Ectodermal cell (in vitro differentiated cells): ENCODE measurements at regions not wholly inside any gene's neighbourhood (a gene's known extent, or its start where the extent isn't known, plus 50 kb on each side); places are given as distances from the start of the nearest gene placed in this dataset.

Experiments
- H3K27ac ChIP-seq: 2 replicates; pipeline ENCODE4 v1.7.0; 2013; ENCODE audit warnings: mild to moderate bottlenecking, low read depth, low read length; ENCODE audit not compliant: insufficient read depth, poor library complexity, severe bottlenecking
- H3K27me3 ChIP-seq: 2 replicates; pipeline ENCODE4 v1.7.0; 2013; ENCODE audit warnings: mild to moderate bottlenecking, low read length; ENCODE audit not compliant: insufficient read depth, control insufficient read depth, poor library complexity, severe bottlenecking
- H3K36me3 ChIP-seq: one replicate; pipeline ENCODE4 v1.7.0; 2013; ENCODE audit warnings: low read length; ENCODE audit not compliant: control insufficient read depth, insufficient read depth
- H3K4me1 ChIP-seq: one replicate; pipeline ENCODE4 v1.7.0; 2013; ENCODE audit warnings: low read length; ENCODE audit not compliant: control insufficient read depth, insufficient read depth
- H3K4me3 ChIP-seq: 2 replicates; pipeline ENCODE4 v1.7.0; 2013; ENCODE audit warnings: low read depth, low read length, control low read depth; ENCODE audit not compliant: insufficient read depth
- H3K9me3 ChIP-seq: 2 replicates; pipeline ENCODE4 v1.7.0; 2013; ENCODE audit warnings: mild to moderate bottlenecking, low read length, moderate library complexity; ENCODE audit not compliant: control insufficient read depth
- WGBS, 2 experiments: methylation state at CpG; one replicate each; pipeline ENCODE4 v1.1.7; 2013; ENCODE audit warnings: missing lambda C conversion rate in 2 of 2; 5-methylcytosine and 5-hydroxymethylcytosine counted together

- no peak overlapping the region for H3K4me3 ChIP-seq
- no peaks in the 10 kb centered on the region for H3K36me3 ChIP-seq
- no peaks in the 10 kb centered on the region for H3K9me3 ChIP-seq
- H3K27me3 ChIP-seq: peaks cover 12% of the 10 kb centered on the region
- no peaks in the 10 kb centered on the region for H3K4me1 ChIP-seq
- no peak overlapping the region for H3K27ac ChIP-seq
- 89 to 91% methylated on average over 9 of the region's 9 CpGs for WGBS, 2 experiments
Measured at GRCh38 chr13:50236898-50237318, 221.7 kb downstream of the KCNRG start.

DNA sequence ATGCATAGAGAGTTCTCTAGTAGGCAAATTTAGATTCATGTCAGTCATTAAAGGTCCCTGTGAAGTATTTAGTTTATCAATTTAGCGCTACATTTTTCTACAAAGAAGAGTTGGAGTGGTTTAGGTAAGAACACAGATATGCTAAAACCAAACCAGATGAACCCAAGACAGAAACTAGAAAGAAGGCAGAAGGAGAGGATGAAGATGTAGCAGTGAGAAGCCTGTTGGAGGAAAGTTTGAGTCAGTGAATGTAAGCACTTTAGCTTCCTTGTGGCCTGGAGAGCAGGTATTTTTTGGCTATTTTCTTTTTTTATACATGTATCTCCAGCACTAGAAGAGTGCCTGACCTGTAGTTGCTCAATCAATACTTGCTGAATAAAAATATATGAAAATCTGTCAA lies 223.7 kb downstream of the KCNRG start:
- peaks cover 12% of the 10 kb centered on the region for H3K27me3 ChIP-seq
- H3K27ac ChIP-seq: no peak overlapping the region
- no peaks in the 10 kb centered on the region for H3K9me3 ChIP-seq
- 100% methylated on average over 1 of the region's 1 CpG for WGBS, 2 experiments
- H3K4me3 ChIP-seq: no peak overlapping the region
- no peaks in the 10 kb centered on the region for H3K4me1 ChIP-seq
- H3K36me3 ChIP-seq: no peaks in the 10 kb centered on the region

- 80 to 89% methylated on average over 4 of the region's 4 CpGs for WGBS, 2 experiments
- H3K4me3 ChIP-seq: no peak overlapping the region
- no peaks in the 10 kb centered on the region for H3K9me3 ChIP-seq
Measured at GRCh38 chr13:50241479-50241878, 226.2 kb downstream of the KCNRG start.

DNA sequence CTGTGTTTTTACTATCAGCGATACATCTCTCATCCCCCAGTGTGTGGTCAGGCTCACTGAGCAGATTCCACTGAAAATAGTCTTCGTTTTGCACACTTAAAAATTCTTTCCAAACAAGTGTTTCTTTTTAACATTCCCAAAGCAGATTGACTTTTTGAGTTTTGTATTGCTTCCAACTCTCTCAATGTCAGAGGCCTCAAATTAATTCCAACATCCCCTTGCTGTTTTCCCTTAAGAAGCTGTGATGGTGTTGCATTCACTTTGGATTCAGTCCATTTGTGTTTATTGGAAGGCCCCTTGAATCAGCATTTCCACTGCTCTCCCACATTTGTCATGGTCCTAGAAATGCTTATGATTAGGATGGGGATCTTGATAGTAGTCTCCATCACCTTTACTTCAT lies 228.7 kb downstream of the KCNRG start:
- Histone ChIP-seq H3K27me3 (peaks cover 1% of the 10 kb centered on the region), H3K4me3 (no peak overlapping the region), H3K27ac (no peak overlapping the region), H3K4me1 (no peaks in the 10 kb centered on the region), H3K9me3 (no peaks in the 10 kb centered on the region), H3K36me3 (no peaks in the 10 kb centered on the region)
- WGBS, 2 experiments: 94 to 99% methylated on average over 2 of the region's 2 CpGs

More at GRCh38 chr13:50241479-50241878, 226.2 kb downstream of the KCNRG start:
- peaks cover 6% of the 10 kb centered on the region for H3K27me3 ChIP-seq
- no peaks in the 10 kb centered on the region for H3K4me1 ChIP-seq
- no peaks in the 10 kb centered on the region for H3K36me3 ChIP-seq
- H3K27ac ChIP-seq: no peak overlapping the region

DNA sequence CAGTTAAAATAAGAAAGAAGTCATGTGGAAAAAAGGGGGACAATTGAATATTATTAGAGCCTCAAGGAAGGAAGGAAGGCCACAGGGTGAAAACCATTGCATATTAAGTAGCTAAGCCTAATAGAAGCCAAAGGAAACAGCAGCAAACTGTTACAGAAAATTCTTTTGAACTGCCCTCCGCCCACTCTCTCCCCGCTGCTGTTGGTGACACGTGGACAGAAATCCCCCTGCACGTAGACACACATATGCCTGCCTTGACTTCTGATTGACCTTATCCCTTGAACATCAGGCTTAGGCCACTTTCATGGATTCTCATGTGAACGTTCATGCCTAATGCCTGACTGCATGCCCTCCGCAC lies 229.1 kb downstream of the KCNRG start:
- Histone ChIP-seq H3K36me3 (no peaks in the 10 kb centered on the region), H3K9me3 (no peaks in the 10 kb centered on the region), H3K27ac (no peak overlapping the region), H3K27me3 (no peaks in the 10 kb centered on the region), H3K4me3 (no peak overlapping the region), H3K4me1 (no peaks in the 10 kb centered on the region)
- 81 to 86% methylated on average over 6 of the region's 6 CpGs for WGBS, 2 experiments

- Histone ChIP-seq H3K4me1 (no peaks in the 10 kb centered on the region), H3K27me3 (no peaks in the 10 kb centered on the region), H3K27ac (no peak overlapping the region), H3K4me3 (no peak overlapping the region), H3K36me3 (no peaks in the 10 kb centered on the region), H3K9me3 (no peaks in the 10 kb centered on the region)
- 86 to 87% methylated on average over 7 of the region's 7 CpGs for WGBS, 2 experiments
Measured at GRCh38 chr13:50244713-50245574, 229.7 kb downstream of the KCNRG start.

DNA sequence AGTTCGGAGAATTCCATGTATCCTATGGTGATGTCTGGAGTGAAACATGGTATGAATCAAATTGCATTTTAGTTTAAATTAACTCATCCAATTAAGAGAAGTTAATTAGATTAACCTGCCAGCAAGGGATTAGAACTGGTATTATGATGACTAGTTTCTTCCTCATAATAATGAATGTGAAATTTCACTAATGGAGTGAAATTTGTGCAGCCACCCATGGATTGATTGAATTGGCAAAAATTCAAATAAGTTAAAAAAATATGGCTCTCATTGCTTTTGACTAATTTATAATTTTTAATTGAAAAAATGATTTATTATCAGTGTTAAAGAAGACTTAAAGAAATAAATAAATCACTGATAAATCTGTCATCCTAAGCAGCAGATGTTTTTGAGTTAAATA lies 232.0 kb downstream of the KCNRG start:
- no peak overlapping the region for H3K27ac ChIP-seq
- 94 to 100% methylated on average over 1 of the region's 1 CpG for WGBS, 2 experiments

DNA sequence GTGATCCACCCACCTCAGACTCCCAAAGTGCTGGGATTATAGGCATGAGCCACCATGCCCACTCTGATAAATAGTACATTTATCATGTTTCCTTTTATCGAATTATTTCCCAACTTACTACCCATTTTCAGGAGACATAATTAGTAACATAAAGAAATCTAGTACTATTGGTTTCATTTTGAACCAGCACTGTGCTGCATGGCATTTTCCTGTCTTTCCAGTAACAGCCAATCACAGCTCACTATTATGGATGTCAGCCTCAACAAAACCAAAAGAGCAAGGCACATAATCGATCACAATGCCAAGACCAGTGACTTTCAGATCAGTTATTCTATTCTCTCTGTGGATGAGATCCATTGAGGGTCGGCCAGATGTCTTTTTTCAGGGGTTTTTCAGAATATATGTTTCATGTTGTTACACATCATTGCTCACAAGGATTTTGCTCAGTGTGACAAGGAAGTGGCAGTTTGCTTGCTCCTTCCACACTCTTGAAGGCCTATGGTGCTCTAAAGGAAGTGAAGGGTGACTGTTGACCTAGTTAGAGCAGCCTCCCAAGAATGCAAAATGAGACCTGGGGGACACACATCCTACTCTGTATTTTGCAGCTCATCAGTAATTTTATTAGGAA lies 233.4 kb downstream of the KCNRG start:
- H3K27me3 ChIP-seq: no peaks in the 10 kb centered on the region
- H3K9me3 ChIP-seq: no peaks in the 10 kb centered on the region
- no peak overlapping the region for H3K27ac ChIP-seq
- WGBS, 2 experiments: 94% methylated on average over 3 of the region's 3 CpGs
- H3K4me1 ChIP-seq: no peaks in the 10 kb centered on the region
- no peaks in the 10 kb centered on the region for H3K36me3 ChIP-seq
- no peak overlapping the region for H3K4me3 ChIP-seq

More for the DNA sequence above, 232.0 kb downstream of the KCNRG start:
- Histone ChIP-seq H3K9me3 (no peaks in the 10 kb centered on the region), H3K4me3 (no peak overlapping the region), H3K4me1 (no peaks in the 10 kb centered on the region), H3K36me3 (no peaks in the 10 kb centered on the region), H3K27me3 (no peaks in the 10 kb centered on the region)

DNA sequence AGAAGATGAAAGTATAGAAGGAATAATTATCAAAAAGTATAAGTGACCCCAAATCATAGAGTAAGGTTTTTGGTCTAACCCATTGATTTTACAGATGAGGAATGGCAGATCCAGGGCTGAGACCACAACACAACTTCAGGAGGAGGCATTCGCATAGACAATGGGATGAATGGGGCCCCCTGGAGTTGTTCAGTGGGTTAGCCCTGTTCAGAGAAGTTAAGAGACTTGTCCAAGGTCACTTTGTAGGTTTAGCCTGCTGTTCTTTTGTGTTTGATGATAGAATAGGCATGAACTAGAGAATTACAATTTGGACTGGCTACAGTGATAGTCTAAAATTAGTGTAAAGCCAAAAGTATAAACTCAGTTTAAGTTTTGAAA lies 233.9 kb downstream of the KCNRG start:
- 56 to 69% methylated on average over 1 of the region's 1 CpG for WGBS, 2 experiments
- H3K9me3 ChIP-seq: no peaks in the 10 kb centered on the region
- no peak overlapping the region for H3K4me3 ChIP-seq
- no peaks in the 10 kb centered on the region for H3K27me3 ChIP-seq
- H3K27ac ChIP-seq: no peak overlapping the region
- no peaks in the 10 kb centered on the region for H3K4me1 ChIP-seq
- no peaks in the 10 kb centered on the region for H3K36me3 ChIP-seq

GRCh38 chr13:50250401-50250800 lies 235.2 kb downstream of the KCNRG start:
- no peaks in the 10 kb centered on the region for H3K36me3 ChIP-seq
- H3K4me1 ChIP-seq: no peaks in the 10 kb centered on the region
- 94 to 95% methylated on average over 7 of the region's 7 CpGs for WGBS, 2 experiments
- H3K27me3 ChIP-seq: no peaks in the 10 kb centered on the region
- H3K9me3 ChIP-seq: no peaks in the 10 kb centered on the region
- H3K4me3 ChIP-seq: no peak overlapping the region
- no peak overlapping the region for H3K27ac ChIP-seq
